Progenitor cell of endocrine pancreas (in vitro differentiated cells): ENCODE measurements at regions not wholly inside any gene's neighbourhood (a gene's known extent, or its start where the extent isn't known, plus 50 kb on each side); places are given as distances from the start of the nearest gene placed in this dataset.
"Not testable (repeated sequence)": the region's sequence is repeated elsewhere in the genome, so short reads cannot be mapped to it uniquely, and the experiment has no call there.

Experiments
- DNase-seq: peaks from one replicate; pipeline ENCODE4 v3.0.0; 2021; ENCODE audit warnings: low spot score; ENCODE audit not compliant: unreplicated experiment
- H3K27ac Mint-ChIP-seq: 2 replicates; pipeline ENCODE4 v1.8.0; 2021; ENCODE audit warnings: mild to moderate bottlenecking, moderate library complexity, mixed read lengths
- H3K27me3 Mint-ChIP-seq: 2 replicates; pipeline ENCODE4 v1.8.0; 2021; ENCODE audit warnings: mixed read lengths
- H3K36me3 Mint-ChIP-seq: 2 replicates; pipeline ENCODE4 v1.8.0; 2022; ENCODE audit warnings: mixed read lengths; ENCODE audit not compliant: insufficient read depth
- H3K4me1 Mint-ChIP-seq: 2 replicates; pipeline ENCODE4 v1.8.0; 2021; ENCODE audit warnings: low read depth, mixed read lengths
- H3K4me3 Mint-ChIP-seq: 2 replicates; pipeline ENCODE4 v1.8.0; 2021; ENCODE audit warnings: low read depth, mild to moderate bottlenecking, moderate library complexity, mixed read lengths
- H3K9me3 Mint-ChIP-seq: 2 replicates; pipeline ENCODE4 v1.8.0; 2021; ENCODE audit warnings: low read depth, mixed read lengths
- CTCF ChIP-seq: fragments of 200-600 bp; sonication (generic); IDR thresholded peaks from one replicate; pipeline ENCODE4 v1.5.0; 2021; ENCODE audit warnings: antibody characterized with exemption, mild to moderate bottlenecking; ENCODE audit not compliant: unreplicated experiment

GRCh38 chr1:22331618-22332423, 119.8 kb upstream of the ZBTB40 start:
- no peaks in the 10 kb centered on the region for H3K9me3 Mint-ChIP-seq
- no peak for TF ChIP-seq CTCF
- no peak overlapping the region for H3K4me3 Mint-ChIP-seq
- H3K27ac Mint-ChIP-seq = no peak overlapping the region
- H3K4me1 Mint-ChIP-seq = peaks cover 7% of the 10 kb centered on the region
- DNase-seq = no peak
- no peaks in the 10 kb centered on the region for H3K36me3 Mint-ChIP-seq
- H3K27me3 Mint-ChIP-seq = peaks cover 68% of the 10 kb centered on the region

GRCh38 chr1:22332424-22332717, 119.3 kb upstream of the ZBTB40 start:
- Mint-ChIP-seq H3K36me3 (no peaks in the 10 kb centered on the region), H3K4me1 (peaks cover 5% of the 10 kb centered on the region), H3K27ac (no peak overlapping the region), H3K9me3 (no peaks in the 10 kb centered on the region), H3K4me3 (no peak overlapping the region), H3K27me3 (peaks cover 66% of the 10 kb centered on the region)
- TF ChIP-seq CTCF = no peak
- DNase-seq = no peak

- Mint-ChIP-seq H3K4me1 (peaks cover 5% of the 10 kb centered on the region), H3K9me3 (no peaks in the 10 kb centered on the region), H3K27me3 (peaks cover 60% of the 10 kb centered on the region), H3K36me3 (no peaks in the 10 kb centered on the region), H3K4me3 (no peak overlapping the region), H3K27ac (no peak overlapping the region)
- DNase-seq = no peak
- no peak for TF ChIP-seq CTCF
Measured at GRCh38 chr1:22332795-22333499, 118.7 kb upstream of the ZBTB40 start.

GRCh38 chr1:22333516-22334121, 118.0 kb upstream of the ZBTB40 start:
- Mint-ChIP-seq H3K4me1 (peaks cover 5% of the 10 kb centered on the region), H3K27me3 (peaks cover 53% of the 10 kb centered on the region), H3K36me3 (no peaks in the 10 kb centered on the region), H3K9me3 (no peaks in the 10 kb centered on the region), H3K27ac (no peak overlapping the region), H3K4me3 (no peak overlapping the region)
- TF ChIP-seq CTCF = no peak
- DNase-seq = no peak

GRCh38 chr1:22334860-22335550, 116.6 kb upstream of the ZBTB40 start:
- no peak for TF ChIP-seq CTCF
- H3K4me3 Mint-ChIP-seq = no peak overlapping the region
- H3K4me1 Mint-ChIP-seq = peaks cover 8% of the 10 kb centered on the region
- H3K27me3 Mint-ChIP-seq = peaks cover 47% of the 10 kb centered on the region
- H3K27ac Mint-ChIP-seq = no peak overlapping the region
- no peaks in the 10 kb centered on the region for H3K9me3 Mint-ChIP-seq
- no peak for DNase-seq
- no peaks in the 10 kb centered on the region for H3K36me3 Mint-ChIP-seq

- DNase-seq, H3K4me1 Mint-ChIP-seq, H3K9me3 Mint-ChIP-seq, H3K4me3 Mint-ChIP-seq, H3K36me3 Mint-ChIP-seq, H3K27ac Mint-ChIP-seq: not testable (repeated sequence)
- peaks cover 49% of the 10 kb centered on the region for H3K27me3 Mint-ChIP-seq
Measured at GRCh38 chr1:22336274-22336673, 115.4 kb upstream of the ZBTB40 start.

GRCh38 chr1:22336696-22337545, 114.7 kb upstream of the ZBTB40 start:
- DNase-seq, H3K9me3 Mint-ChIP-seq, H3K36me3 Mint-ChIP-seq, H3K27ac Mint-ChIP-seq, H3K4me1 Mint-ChIP-seq, H3K4me3 Mint-ChIP-seq: not testable (repeated sequence)
- peaks cover 50% of the 10 kb centered on the region for H3K27me3 Mint-ChIP-seq
